Esophagus squamous epithelium (tissue), 5 donors: ENCODE measurements at regions not wholly inside any gene's neighbourhood (a gene's known extent, or its start where the extent isn't known, plus 50 kb on each side); places are given as distances from the start of the nearest gene placed in this dataset.
A peak's percentile ranks its signal among the peaks of the same experiment; 100 is the strongest.

Source experiments
- DNase-seq: peaks from one replicate; lab custom pipeline; 2025; lab: John Stamatoyannopoulos, UW
- H3K27ac ChIP-seq, 4 donors: fragments of 200-600 bp; sonication (generic); one replicate each; pipeline ENCODE4 v1.5.1; 2016 to 2019; ENCODE audit warnings: mild to moderate bottlenecking in 1 of 4
- H3K27me3 ChIP-seq, 4 donors: fragments of 200-600 bp; sonication (generic); 1 replicate in 3 of 4; 2 replicates in 1 of 4; pipeline versions ENCODE4 v1.5.1 to v1.6.0; 2017 to 2021; ENCODE audit warnings: antibody characterized with exemption in 1 of 4
- H3K36me3 ChIP-seq, 3 donors: fragments of 200-600 bp; sonication (generic); one replicate each; pipeline ENCODE4 v1.5.1; 2016 to 2019
- H3K4me1 ChIP-seq, 3 donors: fragments of 200-600 bp; sonication (generic); one replicate each; pipeline ENCODE4 v1.5.1; 2017 to 2019
- H3K4me3 ChIP-seq, 4 donors: fragments of 200-600 bp; sonication (generic); 1 replicate in 3 of 4; 2 replicates in 1 of 4; pipeline ENCODE4 v1.5.1; 2016 to 2019; ENCODE audit warnings: mild to moderate bottlenecking in 2 of 4, moderate library complexity in 1 of 4
- H3K9me3 ChIP-seq, 3 donors: fragments of 200-600 bp; sonication (generic); one replicate each; pipeline ENCODE4 v1.5.1; 2016 to 2019
- CTCF ChIP-seq, 6 experiments: fragments of 450-650 bp in 4 of 6; fragments of 200-600 bp in 2 of 6; sonication (generic) in 2 of 6; IDR thresholded peaks; one replicate each; pipeline ENCODE4 v1.5.1; 2016 to 2019; ENCODE audit warnings: antibody characterized with exemption in 6 of 6, mild to moderate bottlenecking in 4 of 6, moderate library complexity in 4 of 6
- POLR2A ChIP-seq, 4 donors: fragments of 450-650 bp; IDR thresholded peaks; one replicate each; pipeline ENCODE4 v1.6.1; 2017; ENCODE audit warnings: antibody characterized with exemption in 4 of 4, mild to moderate bottlenecking in 4 of 4, moderate library complexity in 3 of 4
- WGBS, 2 donors: methylation state at CpG; one replicate each; pipeline ENCODE4 v1.1.5; 2018; 5-methylcytosine and 5-hydroxymethylcytosine counted together
- intact Hi-C: fragments of 100-400 bp; cut with DNase I; formaldehyde crosslinking; loops from one replicate; pipeline ENCODE4 v1.15.0; 2022
- donor health status: DM: yes; HTN: yes; CAD: no.

GRCh38 chr6:119470893-119471542 is 121.5 kb upstream of the MAN1A1 start:
- H3K4me3 ChIP-seq, result no peak overlapping the region
- TF ChIP-seq POLR2A (IDR thresholded peaks at IDR 0.05) (no peak), CTCF (IDR thresholded peaks at IDR 0.05) (no peak)
- 67 to 87% methylated on average over 2 of the region's 3 CpGs for WGBS, 2 donors

DNA sequence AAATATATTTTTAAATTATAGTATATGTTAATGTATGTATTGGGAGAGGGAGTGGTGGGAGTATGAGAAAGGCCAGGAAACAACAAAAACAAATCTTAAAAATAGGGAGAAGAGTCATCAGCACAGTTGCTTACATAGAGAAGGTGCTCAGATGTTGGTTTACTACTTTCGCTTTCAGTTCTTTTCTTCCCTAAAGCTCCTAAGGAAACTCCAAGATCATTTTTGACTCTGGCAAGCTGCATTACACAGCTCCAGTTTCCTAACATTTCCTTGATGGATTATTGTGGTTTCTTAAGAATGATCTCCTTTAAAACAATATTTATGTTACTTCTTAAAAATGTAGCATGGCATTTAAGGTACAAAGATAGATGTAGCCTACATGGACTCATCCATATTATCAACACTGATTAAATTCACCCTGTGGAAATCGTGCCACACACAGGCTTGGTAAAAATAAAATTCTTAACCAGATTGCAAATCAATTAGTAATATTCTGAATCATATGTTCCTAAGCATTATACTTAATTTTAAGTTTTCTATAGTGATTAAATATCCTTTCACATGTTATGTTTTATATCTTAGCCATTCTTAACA is 118.0 kb upstream of the MAN1A1 start:
- Histone ChIP-seq H3K9me3 (no peaks in the 10 kb centered on the region), H3K27me3 (no peaks in the 10 kb centered on the region), H3K4me3 (peak overlapping the region in 1 of 4 donors; percentile 43), H3K27ac (no peak overlapping the region), H3K4me1 (peaks cover 0 to 9% (median 0%) of the 10 kb centered on the region in 3 donors), H3K36me3 (no peaks in the 10 kb centered on the region)
- 43 to 45% methylated on average over 2 of the region's 2 CpGs for WGBS, 2 donors
- intact Hi-C loops, result no loop called here
- TF ChIP-seq POLR2A (IDR thresholded peaks at IDR 0.05) (no peak), CTCF (IDR thresholded peaks at IDR 0.05) (no peak)
- no peak for DNase-seq

More at GRCh38 chr6:119470893-119471542, 121.5 kb upstream of the MAN1A1 start:
- intact Hi-C loops, result no loop called here
- Histone ChIP-seq H3K27me3 (no peaks in the 10 kb centered on the region), H3K36me3 (no peaks in the 10 kb centered on the region), H3K4me1 (peaks cover 0 to 9% (median 0%) of the 10 kb centered on the region in 3 donors), H3K9me3 (no peaks in the 10 kb centered on the region), H3K27ac (no peak overlapping the region)
- no peak for DNase-seq

GRCh38 chr6:119466226-119466625 is 116.7 kb upstream of the MAN1A1 start:
- H3K27me3 ChIP-seq, result no peaks in the 10 kb centered on the region
- no peak overlapping the region for H3K4me3 ChIP-seq
- no peaks in the 10 kb centered on the region for H3K36me3 ChIP-seq
- no peak overlapping the region for H3K27ac ChIP-seq
- no peaks in the 10 kb centered on the region for H3K9me3 ChIP-seq
- intact Hi-C loops, result no loop called here
- WGBS, 2 donors, result 92 to 100% methylated on average over 2 of the region's 2 CpGs
- DNase-seq, result no peak
- TF ChIP-seq CTCF (IDR thresholded peaks at IDR 0.05), result no peak
- TF ChIP-seq POLR2A (IDR thresholded peaks at IDR 0.05), result no peak
- peaks cover 0 to 9% (median 0%) of the 10 kb centered on the region in 3 donors for H3K4me1 ChIP-seq

DNA sequence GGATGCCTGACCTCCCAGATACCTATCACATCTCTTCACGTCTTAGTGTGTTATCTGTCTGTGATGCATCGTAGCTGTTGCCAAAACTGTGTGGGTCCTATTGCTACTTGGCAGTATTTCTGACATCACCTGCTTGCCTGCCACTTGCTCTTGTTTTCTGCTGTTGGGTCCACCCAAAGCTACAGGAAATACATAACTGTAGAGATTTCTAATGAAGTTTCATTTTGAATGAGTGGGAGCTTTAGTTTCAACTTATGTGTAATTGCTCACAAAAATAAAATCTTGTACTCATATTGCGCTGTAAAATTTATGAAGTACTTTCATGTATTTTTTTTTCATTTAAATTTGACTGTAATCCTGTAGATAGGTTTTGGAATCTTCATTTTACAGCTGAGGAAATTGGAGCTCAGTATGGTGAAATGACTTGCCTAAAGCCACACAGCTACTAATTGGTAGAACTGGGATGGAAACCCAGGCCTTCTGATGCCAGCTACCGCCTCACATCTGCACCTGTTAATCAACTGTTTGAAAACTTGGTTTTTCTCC is 113.6 kb upstream of the MAN1A1 start:
- DNase-seq, result no peak
- Histone ChIP-seq H3K9me3 (no peaks in the 10 kb centered on the region), H3K27me3 (no peaks in the 10 kb centered on the region), H3K27ac (no peak overlapping the region), H3K4me1 (peaks cover 0 to 9% (median 0%) of the 10 kb centered on the region in 3 donors), H3K36me3 (no peaks in the 10 kb centered on the region), H3K4me3 (no peak overlapping the region)
- intact Hi-C loops, result no loop called here
- TF ChIP-seq CTCF (IDR thresholded peaks at IDR 0.05), result no peak
- no peak for TF ChIP-seq POLR2A (IDR thresholded peaks at IDR 0.05)
- WGBS, 2 donors, result 64 to 70% methylated on average over 4 of the region's 4 CpGs

DNA sequence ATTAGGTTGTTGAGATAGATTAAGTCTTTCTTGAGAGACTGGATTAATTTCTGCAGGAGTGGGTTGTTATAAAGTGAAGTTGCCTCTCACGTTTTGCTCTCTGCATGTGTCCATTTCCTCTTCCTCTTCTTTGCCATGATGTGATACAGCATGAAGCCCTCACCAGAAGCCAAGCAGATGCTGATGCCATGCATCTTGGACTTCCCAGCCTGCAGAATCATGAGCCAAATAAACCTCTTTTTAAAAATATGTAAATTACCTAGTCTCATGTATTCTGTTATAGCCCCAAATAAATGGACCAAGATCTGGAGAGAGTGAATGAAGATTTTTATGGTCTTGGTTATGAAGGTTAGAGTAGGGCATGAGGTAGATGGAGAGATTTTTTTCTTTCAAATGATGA is 111.6 kb upstream of the MAN1A1 start:
- TF ChIP-seq CTCF (IDR thresholded peaks at IDR 0.05) (no peak), POLR2A (IDR thresholded peaks at IDR 0.05) (no peak)
- H3K27ac ChIP-seq, result no peak overlapping the region
- DNase-seq, result no peak
- H3K27me3 ChIP-seq, result no peaks in the 10 kb centered on the region
- no peaks in the 10 kb centered on the region for H3K4me1 ChIP-seq
- intact Hi-C loops, result no loop called here
- H3K36me3 ChIP-seq, result no peaks in the 10 kb centered on the region
- WGBS, 2 donors, result 56 to 64% methylated on average over 1 of the region's 1 CpG
- H3K4me3 ChIP-seq, result no peak overlapping the region
- no peaks in the 10 kb centered on the region for H3K9me3 ChIP-seq
